SK-MEL-5 (cell line): ENCODE measurements at regions not wholly inside any gene's neighbourhood (a gene's known extent, or its start where the extent isn't known, plus 50 kb on each side); places are given as distances from the start of the nearest gene placed in this dataset.
A peak's percentile ranks its signal among the peaks of the same experiment; 100 is the strongest.

Experiments used
- DNase-seq: peaks from one replicate; pipeline ENCODE4 v3.0.0-alpha.2; 2016; ENCODE audit warnings: low read depth, low spot score
- in situ Hi-C: cut with HindIII; loops from 2 replicates; pipeline ENCODE4 v1.10.0; 2016; ENCODE audit warnings: low sequenced_read_pairs, high pct_unique_total_duplicates, low pct_unique_long_range_greater_than_20kb

- in situ Hi-C loops: no loop called here
Observed at GRCh38 chr1:95407131-95407885, 173.3 kb downstream of the RWDD3 start.

DNA sequence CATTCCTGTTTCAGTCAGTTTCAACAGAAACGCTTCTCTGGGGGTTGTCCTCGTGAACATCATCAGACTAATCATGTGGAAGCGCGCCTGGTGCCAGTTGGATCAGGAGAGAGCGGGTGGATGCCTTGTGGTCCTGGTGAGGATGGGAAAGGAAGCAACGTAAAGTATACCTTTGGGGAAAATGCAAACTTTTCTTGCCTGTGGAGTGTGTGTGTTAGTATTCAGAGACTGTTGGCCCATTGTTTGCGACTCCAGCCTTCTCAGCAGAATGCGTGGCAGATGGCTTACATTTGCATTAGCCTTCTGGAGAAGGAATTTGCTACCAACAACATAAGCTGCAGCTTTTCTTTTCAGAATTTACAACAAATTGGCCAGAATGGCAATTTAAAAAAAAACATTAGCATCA lies 173.9 kb downstream of the RWDD3 start:
- in situ Hi-C loops: no loop called here
- peak; percentile 99 for DNase-seq

More at GRCh38 chr1:95407131-95407885, 173.3 kb downstream of the RWDD3 start:
- no peak for DNase-seq

GRCh38 chr1:95408507-95409136 lies 174.6 kb downstream of the RWDD3 start:
- peak; percentile 13 for DNase-seq
- in situ Hi-C loops: no loop called here

GRCh38 chr1:95409276-95409675 lies 175.3 kb downstream of the RWDD3 start:
- in situ Hi-C loops: no loop called here
- no peak for DNase-seq

DNA sequence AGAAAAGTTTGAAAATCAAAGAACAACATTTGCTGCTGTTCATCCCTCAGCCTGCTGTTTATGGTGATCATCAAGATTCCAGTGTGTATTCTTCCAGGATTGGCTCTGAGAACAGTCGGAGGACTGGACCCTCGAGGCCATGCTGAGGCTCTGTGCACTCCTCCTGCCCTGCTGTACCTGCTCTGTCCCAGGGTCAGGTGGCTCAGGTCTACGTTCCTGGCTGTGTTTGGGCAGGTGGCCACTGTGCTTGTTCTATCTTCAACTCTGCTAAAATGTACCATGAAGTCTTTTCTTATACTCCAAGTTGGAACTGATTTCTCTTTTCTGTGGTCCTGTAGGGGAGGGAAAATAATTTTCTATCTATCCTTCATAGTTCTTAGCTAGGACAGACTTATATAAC lies 175.9 kb downstream of the RWDD3 start:
- DNase-seq: no peak
- in situ Hi-C loops: no loop called here

- in situ Hi-C loops: no loop called here
- DNase-seq: no peak
Observed at GRCh38 chr1:95415146-95415545, 181.1 kb downstream of the RWDD3 start.

DNA sequence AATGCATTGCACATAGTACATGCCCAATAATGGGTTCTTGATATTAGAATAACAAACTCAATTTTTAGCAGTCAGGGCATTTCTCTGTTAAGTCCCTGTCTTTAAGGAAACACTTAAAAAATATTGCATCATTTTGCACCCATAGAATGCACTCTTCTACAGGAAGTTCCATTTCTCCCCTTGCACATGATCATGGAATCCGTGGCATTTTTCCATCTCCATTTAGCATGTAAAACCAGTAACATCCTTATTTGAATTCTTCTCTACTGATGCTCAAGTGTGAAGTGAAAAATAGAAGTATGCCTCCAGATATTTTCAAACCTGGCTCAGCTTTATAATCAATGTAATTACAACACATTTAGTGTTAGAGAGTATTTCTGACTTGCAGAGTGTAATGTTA lies 192.8 kb downstream of the RWDD3 start:
- no peak for DNase-seq
- in situ Hi-C loops: no loop called here

GRCh38 chr1:95427525-95427924 lies 193.5 kb downstream of the RWDD3 start:
- no peak for DNase-seq
- in situ Hi-C loops: no loop called here

- no peak for DNase-seq
- in situ Hi-C loops: no loop called here
Observed at GRCh38 chr1:95431235-95431634, 197.2 kb downstream of the RWDD3 start.

DNA sequence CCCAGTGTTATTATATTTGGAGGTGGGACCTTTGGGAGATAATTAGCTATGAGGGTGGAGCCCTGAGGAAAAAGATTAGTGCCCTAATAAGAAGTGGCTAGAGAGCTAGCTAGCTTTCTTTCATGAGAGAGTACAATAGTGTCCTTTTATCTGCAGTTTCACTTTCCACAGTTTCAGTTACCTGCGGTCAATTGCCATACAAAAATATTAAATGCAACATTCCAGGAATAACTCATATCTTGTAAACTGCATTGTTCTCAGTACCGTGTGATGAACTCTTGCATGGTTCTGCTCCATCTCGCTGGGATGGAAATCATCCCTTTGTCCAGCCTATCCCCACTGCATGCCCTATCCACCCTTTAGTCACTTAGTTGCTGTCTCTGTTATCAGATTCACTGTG lies 201.6 kb downstream of the RWDD3 start:
- peak; percentile 89 for DNase-seq
- in situ Hi-C loops: no loop called here

GRCh38 chr1:95437011-95437410 lies 203.0 kb downstream of the RWDD3 start:
- in situ Hi-C loops: no loop called here
- no peak for DNase-seq

GRCh38 chr1:95437781-95438180 lies 203.8 kb downstream of the RWDD3 start:
- no peak for DNase-seq
- in situ Hi-C loops: no loop called here

GRCh38 chr1:95438218-95438948 lies 204.4 kb downstream of the RWDD3 start:
- DNase-seq: no peak
- in situ Hi-C loops: no loop called here

DNA sequence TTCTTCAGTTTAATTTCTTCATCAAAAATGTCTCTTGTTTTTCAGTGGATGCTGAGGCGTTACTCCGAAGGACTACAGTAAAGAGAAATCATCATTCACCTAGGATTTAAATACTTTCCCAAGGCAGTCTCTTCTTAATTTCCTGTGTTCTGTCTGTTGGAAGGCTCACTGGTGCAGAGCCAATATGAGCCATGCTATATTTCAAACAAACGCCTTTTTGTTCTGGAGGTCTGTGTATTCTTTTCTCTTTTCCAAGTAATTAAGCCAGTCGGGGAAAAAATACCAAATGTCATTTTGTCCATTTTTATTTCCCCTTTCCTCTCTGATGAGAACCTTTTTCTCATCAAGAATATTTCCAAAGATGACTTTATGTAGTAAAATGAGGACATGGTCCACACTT lies 206.5 kb downstream of the RWDD3 start:
- in situ Hi-C loops: no loop called here
- DNase-seq: peak; percentile 81

- DNase-seq: no peak
- in situ Hi-C loops: no loop called here
Observed at GRCh38 chr1:95449516-95449915, 215.5 kb downstream of the RWDD3 start.

GRCh38 chr1:95451054-95451453 lies 217.0 kb downstream of the RWDD3 start:
- in situ Hi-C loops: no loop called here
- DNase-seq: peak; percentile 89

- no peak for DNase-seq
- in situ Hi-C loops: no loop called here
Observed at GRCh38 chr1:95451904-95452303, 217.9 kb downstream of the RWDD3 start.

DNA sequence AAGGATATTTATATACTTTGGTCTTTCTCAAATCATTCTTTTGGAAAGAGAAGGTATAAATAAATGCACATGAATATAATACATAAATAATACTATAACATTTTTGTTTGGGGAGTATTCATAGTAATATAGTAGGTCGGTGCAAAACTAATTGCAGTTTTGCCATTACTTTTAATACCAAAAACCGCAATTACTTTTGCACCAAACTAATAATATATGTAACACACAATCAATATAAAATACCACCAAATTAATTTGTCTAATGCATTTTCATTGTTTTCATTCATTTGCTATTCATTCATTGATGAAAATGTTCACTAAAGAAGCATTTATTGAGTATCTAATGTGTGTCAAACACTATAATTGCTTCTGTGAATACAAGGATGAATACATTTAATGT lies 219.0 kb downstream of the RWDD3 start:
- no peak for DNase-seq

GRCh38 chr1:95467036-95467435 lies 233.0 kb downstream of the RWDD3 start:
- peak; percentile 80 for DNase-seq
- in situ Hi-C loops: no loop called here

More for the DNA sequence above, 219.0 kb downstream of the RWDD3 start:
- in situ Hi-C loops: no loop called here
